HepG2 (cell line): ENCODE measurements at regions not wholly inside any gene's neighbourhood (a gene's known extent, or its start where the extent isn't known, plus 50 kb on each side); places are given as distances from the start of the nearest gene placed in this dataset.

Experiments
- BCL6 ChIP-seq: IDR thresholded peaks from 2 replicates; pipeline ENCODE4 v1.6.1; 2016; ENCODE audit warnings: missing genetic modification reagents, missing compliant biosample characterization
- BORCS8-MEF2B ChIP-seq: sonication (generic); formaldehyde crosslinking; IDR thresholded peaks from 2 replicates; pipeline ENCODE4 v1.8.0; 2022; ENCODE audit warnings: mild to moderate bottlenecking, missing genetic modification reagents
- DNMT1 ChIP-seq: sonication (generic); formaldehyde crosslinking; IDR thresholded peaks from 2 replicates; pipeline ENCODE4 v1.5.1; 2020; ENCODE audit warnings: mild to moderate bottlenecking, missing genetic modification reagents
- EED ChIP-seq: sonication (generic); formaldehyde crosslinking; IDR thresholded peaks from 2 replicates; pipeline ENCODE4 v1.5.0; 2020; ENCODE audit warnings: mild to moderate bottlenecking, missing genetic modification reagents
- GABPA ChIP-seq, 2 experiments: IDR thresholded peaks; 2 replicates each; pipeline ENCODE4 v1.6.1; 2011 to 2016; ENCODE audit warnings: low read depth in 2 of 2, low read length in 1 of 2, missing biosample characterization in 1 of 2, missing genetic modification characterization in 1 of 2
- GLMP ChIP-seq: sonication (generic); formaldehyde crosslinking; IDR thresholded peaks from 2 replicates; pipeline ENCODE4 v1.9.0; 2021; ENCODE audit warnings: missing genetic modification reagents, mild to moderate bottlenecking, borderline replicate concordance
- HBP1 ChIP-seq: IDR thresholded peaks from 2 replicates; pipeline ENCODE4 v1.6.1; 2016; ENCODE audit warnings: low read depth, control low read depth
- IRX3 ChIP-seq: sonication (generic); formaldehyde crosslinking; IDR thresholded peaks from 2 replicates; pipeline ENCODE4 v1.8.1; 2023; ENCODE audit warnings: mild to moderate bottlenecking, low read depth, missing genetic modification reagents, borderline replicate concordance
- ISL2 ChIP-seq: sonication (generic); formaldehyde crosslinking; IDR thresholded peaks from 2 replicates; pipeline ENCODE4 v1.5.0; 2020; ENCODE audit warnings: missing genetic modification reagents
- POGZ ChIP-seq: sonication (generic); formaldehyde crosslinking; IDR thresholded peaks from 2 replicates; pipeline ENCODE4 v1.4.0; 2020; ENCODE audit warnings: mild to moderate bottlenecking, missing genetic modification reagents
- SKIL ChIP-seq: sonication (generic); formaldehyde crosslinking; IDR thresholded peaks from 2 replicates; pipeline ENCODE4 v1.8.0; 2022; ENCODE audit warnings: missing genetic modification reagents, mild to moderate bottlenecking, moderate library complexity, borderline replicate concordance
- SOX6 ChIP-seq, 2 experiments: fragments of 450-650 bp in 1 of 2; sonication (generic) in 1 of 2; formaldehyde crosslinking in 1 of 2; IDR thresholded peaks; 2 replicates each; pipeline versions ENCODE4 v1.4.0 to v1.6.1; 2017 to 2020; ENCODE audit warnings: antibody characterized with exemption in 1 of 2, mild to moderate bottlenecking in 1 of 2, missing genetic modification reagents in 1 of 2
- TCF7L2 ChIP-seq: IDR thresholded peaks from 2 replicates; pipeline ENCODE4 v1.6.1; 2011; ENCODE audit warnings: mild to moderate bottlenecking, low read depth, low read length, moderate library complexity
- ZBTB20 ChIP-seq: sonication (generic); formaldehyde crosslinking; IDR thresholded peaks from 2 replicates; pipeline ENCODE4 v1.8.1; 2023; ENCODE audit warnings: missing genetic modification reagents, low read depth, mild to moderate bottlenecking, borderline replicate concordance
- ZFP36L1 ChIP-seq: sonication (generic); formaldehyde crosslinking; IDR thresholded peaks from 2 replicates; pipeline ENCODE4 v1.8.0; 2022; ENCODE audit warnings: mild to moderate bottlenecking, missing genetic modification reagents, moderate library complexity
- ZNF138 ChIP-seq: sonication (generic); formaldehyde crosslinking; IDR thresholded peaks from 2 replicates; pipeline ENCODE4 v1.5.0; 2020; ENCODE audit warnings: mild to moderate bottlenecking, low read depth, missing genetic modification reagents
- ZNF569 ChIP-seq: sonication (generic); formaldehyde crosslinking; IDR thresholded peaks from 2 replicates; pipeline ENCODE4 v1.5.0; 2020; ENCODE audit warnings: mild to moderate bottlenecking, missing genetic modification reagents, moderate library complexity, borderline replicate concordance
- ZNF7 ChIP-seq: IDR thresholded peaks from 2 replicates; pipeline ENCODE4 v1.6.1; 2016; ENCODE audit warnings: missing biosample characterization, missing genetic modification reagents
- ZNF773 ChIP-seq: sonication (generic); formaldehyde crosslinking; IDR thresholded peaks from 2 replicates; pipeline ENCODE4 v1.4.0; 2020; ENCODE audit warnings: missing genetic modification reagents, borderline replicate concordance
- ZNF841 ChIP-seq: sonication (generic); formaldehyde crosslinking; IDR thresholded peaks from 2 replicates; pipeline ENCODE4 v1.8.1; 2023; ENCODE audit warnings: missing genetic modification reagents, borderline replicate concordance
- ZSCAN5A ChIP-seq: sonication (generic); formaldehyde crosslinking; IDR thresholded peaks from 2 replicates; pipeline ENCODE4 v1.8.0; 2022; ENCODE audit warnings: mild to moderate bottlenecking, missing genetic modification reagents, borderline replicate concordance

GRCh38 chr3:16069149-16069922 lies 105.1 kb upstream of the GALNT15 start (continued):
- TF ChIP-seq SKIL (CRISPR knock-in tag) (no peak), ZNF138 (CRISPR knock-in tag) (no peak), ISL2 (CRISPR knock-in tag) (no peak), ZNF7 (CRISPR knock-in tag) (no peak), ZSCAN5A (CRISPR knock-in tag) (no peak), SOX6 (IDR thresholded peaks at IDR 0.05) (no peak), SOX6 (CRISPR knock-in tag; IDR thresholded peaks at IDR 0.05) (peak; percentile 58), GLMP (CRISPR knock-in tag) (no peak), ZFP36L1 (CRISPR knock-in tag) (no peak), IRX3 (no peak), ZNF569 (no peak), ZBTB20 (no peak), BCL6 (CRISPR knock-in tag) (no peak), EED (no peak), ZNF841 (no peak), DNMT1 (CRISPR knock-in tag) (no peak), POGZ (CRISPR knock-in tag) (no peak), HBP1 (no peak), GABPA (IDR thresholded peaks at IDR 0.05; ENCODE audit: low read depth, low read length) (no peak), GABPA (CRISPR knock-in tag; IDR thresholded peaks at IDR 0.05; ENCODE audit: low read depth) (no peak), BORCS8-MEF2B (CRISPR knock-in tag) (no peak), TCF7L2 (no peak), ZNF773 (no peak)
